ENCODE measurements at regions not wholly inside any gene's neighbourhood (a gene's known extent, or its start where the extent isn't known, plus 50 kb on each side); places are given as distances from the start of the nearest gene placed in this dataset.

DNA sequence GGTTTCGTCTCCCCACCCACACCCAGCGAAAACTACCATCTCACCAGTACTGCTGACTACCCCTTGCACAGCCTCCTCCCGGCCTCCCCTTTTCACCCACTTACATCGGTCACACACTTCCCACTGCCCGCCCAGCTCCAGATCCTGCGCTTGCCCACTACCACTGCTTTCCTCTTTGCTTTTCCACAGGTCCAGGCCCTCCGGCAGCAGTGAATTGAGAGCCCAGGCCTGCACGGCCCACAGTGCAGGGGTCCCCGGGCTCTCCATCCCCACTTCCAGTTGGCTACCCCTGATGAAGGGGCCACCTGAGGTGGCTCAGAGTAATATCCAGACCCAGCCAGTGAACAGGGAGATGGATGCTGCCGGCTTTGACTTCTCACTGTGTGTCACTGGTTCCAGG is 120.2 kb upstream of the FSTL4 start:
- DNase-seq: no peak

DNA sequence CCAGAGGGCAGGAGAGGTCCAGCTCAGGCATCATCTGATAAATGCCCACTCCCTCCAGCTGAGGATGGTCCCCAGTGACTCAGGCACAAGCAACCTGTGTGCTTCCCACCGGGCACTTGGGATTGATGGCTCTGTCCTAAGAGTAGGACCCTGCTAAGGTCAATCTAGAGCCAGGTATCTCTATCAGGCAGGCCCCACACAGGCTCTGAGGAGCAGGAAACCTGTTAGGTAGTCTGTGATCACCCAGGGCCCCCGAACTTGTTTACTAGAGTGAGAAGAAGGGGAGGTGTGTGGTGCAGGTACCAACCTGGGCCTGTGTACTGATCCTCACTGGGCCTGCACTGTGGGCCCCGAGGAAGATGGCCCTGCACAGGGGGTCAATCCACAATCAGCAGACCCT is 119.6 kb upstream of the FSTL4 start:
- DNase-seq: no peak

DNA sequence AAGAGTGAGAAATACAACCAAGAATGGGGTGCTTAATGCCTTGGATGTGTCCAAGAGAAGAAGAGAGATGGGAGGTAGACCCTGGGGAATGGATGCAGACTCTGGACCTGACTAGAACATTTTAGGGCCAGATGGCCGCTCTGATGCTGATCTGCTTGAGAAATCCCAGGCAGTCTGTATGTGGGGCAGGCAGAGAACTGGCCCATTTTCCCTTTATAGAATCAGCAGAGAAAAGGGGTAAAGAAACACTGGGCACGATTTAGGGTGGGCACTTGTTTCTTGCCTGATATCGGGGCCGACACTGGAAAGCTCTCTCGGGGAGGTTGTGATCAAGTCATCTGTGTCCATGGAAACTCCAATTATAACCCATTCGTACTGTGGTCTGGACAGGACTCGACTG is 118.5 kb upstream of the FSTL4 start:
- DNase-seq: no peak

DNA sequence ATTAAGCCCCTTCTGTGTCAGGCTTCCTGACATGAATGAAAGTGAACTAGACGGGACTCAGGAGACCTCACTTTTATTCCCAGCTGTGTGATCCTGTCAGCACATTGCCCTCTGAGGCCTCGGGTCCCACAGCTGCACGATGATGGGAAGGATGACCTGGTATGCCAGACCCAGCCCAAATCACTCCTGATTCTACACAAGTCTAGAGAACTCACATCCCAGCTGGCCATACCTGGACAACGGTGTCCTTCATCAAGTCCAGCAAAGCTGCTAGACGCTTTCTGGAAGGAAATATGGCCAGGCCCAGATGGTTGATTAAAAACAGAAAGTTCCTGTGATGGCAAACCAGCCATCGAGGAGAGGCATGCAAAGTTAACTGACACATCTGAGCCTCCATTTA is 118.0 kb upstream of the FSTL4 start:
- no peak for DNase-seq

DNA sequence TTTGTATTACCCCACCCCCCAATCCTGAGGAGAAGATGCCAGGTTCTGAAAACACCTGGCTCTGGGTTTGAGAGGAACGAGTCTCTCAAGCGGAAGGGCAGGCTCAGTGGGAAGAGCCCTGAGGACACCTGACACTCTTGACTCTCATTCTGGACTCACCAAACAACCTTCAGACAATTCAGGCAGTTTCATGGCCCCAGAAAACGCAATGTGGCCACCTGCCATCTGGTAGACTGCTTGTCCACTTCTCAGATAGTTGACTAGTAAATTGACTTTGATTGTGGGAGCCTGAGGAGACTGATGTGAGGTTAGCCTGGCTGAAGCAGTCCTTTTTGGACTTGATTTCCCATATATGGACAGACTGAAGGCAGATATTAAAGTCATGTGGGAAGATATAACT is 117.5 kb upstream of the FSTL4 start:
- DNase-seq: no peak

DNA sequence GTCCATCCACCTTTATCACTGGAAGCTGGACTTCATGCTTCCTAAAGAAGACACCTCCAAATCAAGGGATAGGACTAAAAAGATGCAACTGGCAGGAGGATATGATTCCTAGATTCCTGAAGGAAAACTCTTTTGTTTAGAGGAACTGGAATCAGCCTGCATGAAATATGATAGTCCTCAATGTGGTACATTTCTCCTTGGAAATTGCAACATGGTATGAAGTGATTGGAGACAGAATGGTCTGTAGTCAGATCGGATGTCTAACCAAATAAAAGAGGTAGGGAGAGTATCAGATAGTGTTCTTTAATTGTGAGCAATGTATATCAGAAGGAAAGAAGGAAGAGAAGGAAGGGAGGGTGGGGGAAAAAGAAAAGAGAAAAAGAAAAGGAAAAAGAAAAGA is 116.1 kb upstream of the FSTL4 start:
- no peak for DNase-seq

DNA sequence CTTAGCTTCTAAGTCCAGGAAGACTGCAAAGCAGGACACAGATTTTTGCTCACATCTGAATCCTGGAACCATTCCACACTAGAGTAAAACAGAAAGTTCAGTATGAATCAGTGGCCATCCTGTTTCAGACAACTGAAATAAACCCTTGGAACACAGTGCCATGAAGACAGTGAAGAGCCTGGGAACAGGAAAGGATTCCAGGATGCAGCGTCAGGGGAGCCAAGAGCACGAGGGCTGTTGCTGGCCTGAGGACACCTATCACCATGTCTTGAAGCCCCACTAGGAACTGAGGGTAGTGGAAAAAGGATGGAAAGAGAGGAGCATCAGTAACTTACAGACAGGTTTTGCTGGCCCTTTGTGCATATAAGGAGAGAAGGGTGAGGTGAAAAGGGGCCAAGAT is 115.3 kb upstream of the FSTL4 start:
- no peak for DNase-seq

DNA sequence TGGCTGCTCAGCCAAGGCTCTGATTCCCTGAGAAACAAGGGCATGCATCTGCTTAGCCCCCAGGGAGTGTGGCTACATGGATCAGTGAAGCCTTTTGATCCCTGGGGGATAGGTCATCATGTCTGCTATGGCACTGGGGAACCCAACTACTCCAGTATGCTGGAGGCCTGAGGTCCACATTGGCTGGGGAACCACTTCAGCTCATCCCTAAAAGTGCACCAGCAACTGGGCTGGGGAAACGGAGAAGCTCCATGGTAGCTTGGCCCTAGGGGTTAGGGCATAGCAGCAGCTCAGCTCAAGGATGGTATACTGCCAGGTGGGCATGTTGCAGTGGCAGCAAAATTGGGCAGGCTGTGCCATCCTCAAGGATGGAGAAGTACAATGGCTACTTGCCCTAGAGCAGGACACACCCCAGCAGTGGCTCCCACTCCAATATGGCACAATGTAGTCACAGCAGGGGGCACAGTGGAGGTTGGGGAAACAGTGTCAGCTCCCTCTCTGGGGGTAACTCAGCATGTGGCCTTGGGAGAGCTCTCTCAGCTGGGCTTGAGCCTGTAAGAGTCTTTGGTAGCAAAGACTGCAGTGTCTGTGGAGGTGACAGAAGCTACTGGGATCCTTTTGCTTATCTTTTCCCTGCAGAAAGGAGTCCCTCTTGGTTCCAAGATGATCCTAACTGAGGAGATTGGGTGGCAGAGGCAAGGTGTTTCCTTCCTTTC is 111.5 kb upstream of the FSTL4 start:
- DNase-seq: no peak

DNA sequence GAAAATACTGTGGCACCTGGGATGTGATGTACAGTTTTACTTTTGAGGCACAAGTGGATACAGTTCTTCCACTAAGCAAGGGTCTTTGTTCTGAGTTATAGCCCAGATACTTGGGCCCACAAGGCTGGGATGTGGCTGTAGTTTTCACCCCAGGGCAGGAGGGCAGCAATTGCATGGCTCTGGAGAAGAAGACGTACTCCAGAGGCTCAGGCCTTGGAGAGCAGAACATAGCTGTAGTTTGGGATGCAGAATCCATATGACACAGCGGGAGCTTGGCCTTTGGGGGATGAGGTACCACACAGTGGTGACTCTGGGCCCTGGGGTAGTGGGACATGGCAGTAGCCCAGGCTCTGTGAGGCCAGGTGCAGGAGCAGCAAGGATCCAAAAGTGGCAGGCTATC is 110.8 kb upstream of the FSTL4 start:
- no peak for DNase-seq

DNA sequence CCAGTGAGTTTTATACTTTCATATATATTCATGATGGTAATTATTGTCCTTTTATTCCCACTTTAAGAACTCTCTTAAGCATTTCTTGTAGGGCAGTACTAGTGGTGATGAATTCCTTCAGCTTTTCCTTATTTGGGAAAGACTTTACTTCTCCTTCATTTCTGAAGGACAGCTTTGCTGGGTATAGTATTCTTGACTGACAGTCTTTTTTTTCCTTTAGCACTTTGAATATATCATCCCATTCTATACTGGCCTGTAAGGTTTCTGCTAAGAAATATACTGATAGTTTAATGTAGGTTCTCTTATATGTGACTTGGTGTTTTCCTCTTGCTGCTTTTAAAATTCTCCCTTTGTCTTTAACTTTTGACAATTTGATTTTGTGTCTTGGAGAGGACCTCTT is 109.0 kb upstream of the FSTL4 start:
- no peak for DNase-seq

DNA sequence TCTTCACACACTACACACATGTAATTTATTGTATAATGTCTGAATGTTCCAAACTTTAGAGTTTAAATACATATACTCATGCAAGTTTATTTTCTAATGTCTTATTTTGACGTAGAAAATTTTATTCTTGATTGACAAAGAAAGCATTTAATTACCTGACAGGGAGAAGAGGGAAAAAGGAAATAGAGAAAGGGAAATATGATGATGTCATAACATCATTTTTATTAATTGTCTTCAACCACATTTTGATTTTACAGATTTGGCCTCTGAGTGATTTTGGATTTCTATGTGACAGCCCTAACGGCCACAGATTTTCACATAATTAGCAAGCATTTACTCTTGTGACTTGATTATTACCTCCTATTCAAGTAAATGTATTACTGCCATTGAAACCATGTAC is 106.1 kb upstream of the FSTL4 start:
- DNase-seq: no peak

DNA sequence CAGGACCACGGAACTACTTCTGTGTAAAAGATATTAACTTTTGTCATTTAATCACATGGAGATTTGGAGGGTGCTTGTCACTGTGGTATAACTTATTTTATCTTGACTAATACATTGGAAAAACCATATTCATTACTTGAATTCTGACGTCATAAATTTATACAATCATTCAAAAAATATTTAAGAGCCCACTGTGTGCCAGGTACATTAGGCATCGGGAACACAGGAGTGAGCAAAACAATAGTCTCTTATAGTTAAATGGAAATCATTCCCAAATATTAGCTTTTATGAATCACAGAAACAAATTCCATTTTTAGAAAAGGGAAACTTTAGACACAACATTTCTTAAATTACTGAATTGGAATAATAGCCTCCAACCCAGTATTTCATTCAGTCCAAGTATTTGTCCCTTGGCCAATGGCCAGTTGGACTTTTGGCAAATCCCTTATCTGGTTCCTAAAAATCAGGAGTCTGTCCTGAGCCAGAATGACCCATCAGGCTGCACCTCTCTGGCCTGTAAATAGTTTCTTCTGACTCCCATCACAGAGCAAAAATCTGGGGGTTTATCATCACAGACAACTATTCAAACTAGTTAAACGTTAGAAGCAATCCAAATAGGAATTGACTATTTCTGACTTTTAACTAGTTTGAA is 104.3 kb upstream of the FSTL4 start:
- no peak for DNase-seq

DNA sequence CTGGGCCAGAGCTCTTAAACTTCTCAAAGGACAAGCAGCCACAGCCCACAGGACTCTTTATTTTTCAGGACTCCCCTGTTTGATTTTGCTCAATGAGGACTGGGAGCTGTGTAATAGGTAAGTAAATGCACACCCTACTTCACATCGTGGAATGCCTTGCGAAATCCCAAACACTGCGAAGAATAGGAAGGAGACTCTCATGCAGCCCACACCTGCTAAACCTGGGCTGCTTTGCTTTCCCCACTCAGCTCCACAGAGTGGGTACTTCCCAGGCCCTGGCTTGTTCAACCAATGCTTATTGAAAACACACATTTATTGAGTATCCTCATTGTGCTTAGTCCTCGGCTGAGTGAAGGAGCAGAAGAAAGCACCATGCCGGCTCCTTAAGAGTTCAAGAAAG is 103.3 kb upstream of the FSTL4 start:
- no peak for DNase-seq

DNA sequence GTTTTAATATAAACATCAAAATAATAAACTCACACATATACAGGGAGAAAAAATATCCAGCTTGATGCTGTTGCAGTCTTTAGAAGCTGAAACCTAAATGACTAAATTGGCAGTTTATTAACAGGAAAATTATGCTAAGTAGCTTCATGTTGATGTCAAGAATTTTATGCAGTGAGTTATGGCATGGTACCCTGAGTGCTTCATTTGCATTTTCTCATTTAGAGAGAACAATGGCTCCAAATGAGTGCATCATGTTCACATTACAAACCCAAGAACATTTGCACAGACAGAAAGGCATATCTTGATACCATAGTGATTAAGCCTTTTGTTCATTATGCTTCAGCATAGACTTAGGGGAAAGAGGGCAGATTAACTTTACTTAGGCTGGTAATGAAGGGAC is 102.9 kb upstream of the FSTL4 start:
- DNase-seq: no peak

DNA sequence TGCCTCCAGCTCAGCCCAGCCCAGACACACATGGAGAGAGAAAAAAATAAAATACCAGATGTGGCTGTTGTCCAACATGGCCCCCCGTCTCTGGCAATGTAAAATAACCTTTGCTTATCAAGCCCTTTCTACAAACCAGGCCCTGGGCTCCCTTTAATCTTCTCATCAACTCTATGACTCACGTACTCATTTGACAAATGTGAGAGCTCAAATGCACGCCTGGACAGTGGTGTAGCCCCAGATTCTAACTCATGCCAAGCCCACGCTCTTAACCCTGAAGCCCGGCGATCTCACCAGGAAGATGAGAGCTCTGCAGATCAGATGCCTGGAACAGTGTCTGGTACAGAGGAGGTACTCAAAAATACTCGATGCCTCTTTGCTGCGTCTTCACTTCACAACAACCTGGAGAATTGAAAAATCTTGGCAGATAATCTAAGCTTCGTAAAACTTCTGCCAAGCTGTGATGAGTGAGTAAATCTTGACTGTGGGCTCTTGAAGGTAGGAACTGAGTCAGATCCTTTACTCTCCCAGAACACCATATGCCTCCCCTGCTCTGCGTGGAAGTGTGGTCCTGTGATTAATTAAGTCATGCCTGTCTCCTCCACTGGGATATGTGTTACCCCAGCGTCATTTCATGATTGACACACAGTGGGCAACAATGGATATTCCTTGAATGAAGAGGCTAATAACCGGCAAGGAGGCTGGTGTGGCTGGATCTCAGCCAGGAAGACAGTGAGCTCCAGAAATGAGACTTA is 102.0 kb upstream of the FSTL4 start:
- no peak for DNase-seq

DNA sequence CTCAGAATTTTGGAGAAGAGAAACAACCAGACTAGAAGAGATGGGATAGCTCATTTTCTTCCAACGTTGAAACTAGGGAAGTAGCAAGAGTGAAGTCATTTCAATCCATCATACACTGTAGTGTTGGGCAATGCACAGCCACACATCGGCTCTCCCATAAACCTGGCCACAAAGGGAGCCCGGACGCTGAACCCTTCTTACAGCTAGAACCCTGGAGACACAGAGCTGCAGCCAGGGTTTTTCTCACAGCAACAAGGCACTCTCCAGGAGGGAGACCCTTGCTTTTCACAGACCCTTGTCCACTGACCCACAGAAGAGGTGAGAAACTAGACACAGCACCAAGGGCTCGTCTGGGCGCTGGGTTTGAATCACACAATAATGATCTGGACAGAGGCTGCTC is 101.4 kb upstream of the FSTL4 start:
- DNase-seq: no peak

DNA sequence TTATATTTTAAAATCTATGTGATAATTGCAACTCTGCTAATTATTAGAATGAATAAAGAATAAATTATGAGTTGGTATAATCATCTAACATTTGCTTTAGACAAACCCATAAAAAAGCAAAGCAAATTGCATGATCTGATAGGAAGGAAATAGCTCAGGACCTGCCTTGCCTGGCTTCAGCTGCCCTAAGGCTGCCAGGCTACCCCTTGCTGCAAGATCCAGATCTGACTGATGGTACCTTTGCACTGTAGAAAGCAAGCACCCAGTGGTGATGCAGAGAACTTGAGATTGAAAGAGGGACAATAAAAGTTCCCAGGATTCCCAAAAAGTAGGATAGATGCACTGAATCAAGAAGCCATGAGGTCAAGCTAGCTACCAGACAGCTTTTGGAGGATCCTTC is 100.9 kb upstream of the FSTL4 start:
- no peak for DNase-seq

DNA sequence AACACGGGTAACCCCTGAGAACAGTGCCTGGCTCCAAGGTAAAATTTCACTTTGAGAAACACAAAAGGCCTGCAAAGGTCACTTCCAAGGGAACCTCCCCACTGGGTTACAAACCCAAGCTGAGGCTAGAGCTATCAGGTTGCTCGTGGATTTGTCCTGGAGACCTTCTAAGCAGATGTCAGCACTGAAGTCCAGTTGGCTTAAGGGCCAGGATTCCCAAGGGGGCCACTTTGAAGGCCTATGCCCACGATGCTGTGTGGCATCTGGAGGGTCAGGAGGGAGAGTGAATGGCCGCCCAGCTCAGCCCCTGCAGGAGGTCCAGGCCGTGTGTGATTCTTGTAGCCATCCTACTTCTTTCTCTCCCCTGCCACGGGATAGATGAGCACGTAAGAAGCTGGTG is 100.2 kb upstream of the FSTL4 start:
- DNase-seq: no peak

DNA sequence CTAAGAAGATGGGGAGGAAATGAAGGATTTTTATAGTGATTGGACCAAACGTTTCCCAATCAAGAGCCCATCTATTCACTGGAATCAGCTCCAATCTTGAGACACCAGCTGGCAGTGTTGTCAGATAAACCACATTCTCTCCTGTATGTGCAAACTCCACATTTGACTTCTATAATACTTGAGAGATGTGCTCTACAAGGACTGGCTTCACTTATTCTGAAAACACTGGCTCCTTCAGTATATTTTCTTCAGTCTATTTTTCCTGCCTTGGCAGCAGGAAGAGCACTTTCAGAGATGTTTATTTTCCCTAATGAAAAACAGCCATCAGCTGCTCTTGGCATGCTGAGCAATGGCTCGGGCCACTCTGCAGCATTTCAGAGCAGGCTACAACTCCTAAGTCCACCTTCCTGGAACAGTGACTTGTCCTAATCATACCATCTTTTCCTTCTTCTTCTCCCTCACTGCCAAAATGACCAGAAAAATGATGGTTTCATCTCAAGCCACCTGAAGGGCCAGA is 96.9 kb upstream of the FSTL4 start:
- DNase-seq: peak in 1 of 3 experiments; percentile 0

DNA sequence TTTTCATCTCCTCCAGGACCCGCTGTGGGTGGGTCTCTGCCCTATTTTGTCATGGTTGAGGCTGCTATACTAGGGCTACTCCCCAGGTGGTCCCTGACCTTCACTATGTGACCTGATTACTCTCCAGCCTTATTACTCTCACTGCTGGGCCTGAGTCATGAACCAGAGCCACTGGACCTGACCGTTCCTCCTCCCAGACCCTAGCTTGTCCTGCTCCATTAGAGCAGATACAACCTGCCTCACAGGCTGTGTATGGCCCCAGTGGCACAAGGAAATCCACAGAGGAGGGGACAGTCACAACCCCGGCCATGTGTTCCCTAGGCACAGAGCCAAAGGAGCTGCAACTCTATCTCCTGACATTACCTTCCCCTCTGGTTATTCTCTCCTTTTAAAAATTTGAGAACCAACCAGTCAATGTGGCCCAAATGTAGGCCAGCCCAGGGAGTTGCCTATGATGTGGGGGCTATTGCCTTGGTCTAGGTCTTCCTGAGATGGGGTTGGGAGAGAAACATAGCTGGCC is 96.0 kb upstream of the FSTL4 start:
- DNase-seq: no peak

DNA sequence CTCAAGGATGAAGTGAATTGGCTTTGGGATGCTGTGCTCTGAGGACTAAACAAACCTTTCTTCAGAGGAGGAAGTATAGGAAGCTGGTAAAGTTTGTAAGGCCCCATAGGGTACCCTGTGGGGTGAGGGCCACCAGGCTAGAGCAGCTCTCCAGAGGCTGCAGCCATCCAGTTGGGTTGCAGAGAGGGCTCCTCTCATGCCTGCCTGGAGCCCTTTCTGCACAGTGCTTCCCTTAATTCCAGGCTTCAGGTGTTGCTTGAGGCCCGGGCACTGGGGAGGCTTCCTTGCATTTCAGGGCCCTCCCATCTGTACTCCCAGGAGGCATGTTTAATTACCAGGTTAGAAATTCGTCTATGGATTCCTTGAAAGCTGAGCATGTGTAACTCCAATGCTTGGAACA is 95.3 kb upstream of the FSTL4 start:
- DNase-seq: peak in 1 of 3 experiments; percentile 0

DNA sequence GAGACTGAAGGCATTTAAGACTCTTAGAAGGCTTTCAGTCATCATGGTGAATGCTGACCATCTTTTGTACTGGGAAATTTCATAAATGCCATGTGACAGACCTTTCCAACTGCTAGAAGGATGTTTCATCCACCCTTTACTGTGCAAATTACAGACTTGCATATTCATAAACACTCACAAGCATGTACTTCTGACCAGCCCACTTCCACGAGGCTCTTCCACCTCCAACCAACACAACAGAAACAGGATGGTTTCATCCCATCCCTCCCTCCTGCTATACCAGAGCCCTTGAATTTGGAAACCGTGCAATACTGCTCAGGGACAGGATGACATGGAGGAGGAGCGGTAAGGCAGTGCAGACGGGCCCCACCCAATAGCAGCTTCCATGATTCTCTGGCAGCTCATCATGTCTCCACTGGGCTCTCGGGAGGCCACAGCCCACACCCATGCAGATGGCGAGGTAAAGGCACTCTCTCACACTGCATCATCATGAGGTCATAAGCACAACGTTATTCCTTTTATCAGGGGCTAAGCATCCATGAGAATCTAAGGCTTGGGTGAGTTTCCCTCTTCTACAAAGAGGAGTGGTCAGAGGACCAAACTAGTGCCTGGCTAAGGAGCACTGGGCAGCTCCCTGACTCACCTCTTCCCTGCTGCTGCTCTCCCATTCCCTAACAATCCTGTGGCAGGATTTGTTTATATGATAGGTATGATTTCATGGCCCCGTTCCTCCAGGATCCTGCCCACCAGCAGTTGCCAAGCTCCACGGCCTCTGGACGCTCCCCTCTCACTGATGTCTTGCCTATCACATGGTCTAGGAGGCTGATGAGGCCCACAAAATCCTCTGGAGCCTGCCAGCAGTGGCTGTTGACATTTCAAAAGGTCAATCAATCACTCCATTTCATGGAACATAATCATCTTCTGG is 94.4 kb upstream of the FSTL4 start:
- no peak for DNase-seq

DNA sequence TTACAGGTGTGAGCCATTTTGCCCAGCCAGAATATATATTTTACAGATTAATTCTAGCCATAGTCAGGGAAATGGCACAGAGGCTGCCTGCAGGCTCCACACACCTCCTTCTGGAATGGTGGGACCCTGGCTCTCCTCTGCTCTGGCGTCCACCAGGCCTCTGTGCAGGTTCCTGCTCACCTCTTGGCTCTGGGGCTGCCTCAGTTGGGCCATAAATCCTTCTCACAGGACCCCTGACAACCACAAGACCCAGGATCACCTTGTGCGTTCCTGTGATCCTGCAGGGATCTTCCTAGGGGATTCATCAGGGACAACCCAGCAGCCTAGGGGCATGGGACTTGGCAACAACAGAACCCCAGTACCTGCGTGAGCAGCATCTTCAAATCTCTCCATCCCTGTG is 93.0 kb upstream of the FSTL4 start:
- DNase-seq: no peak
